ENCODE measurements at regions not wholly inside any gene's neighbourhood (a gene's known extent, or its start where the extent isn't known, plus 50 kb on each side); places are given as distances from the start of the nearest gene placed in this dataset.

DNA sequence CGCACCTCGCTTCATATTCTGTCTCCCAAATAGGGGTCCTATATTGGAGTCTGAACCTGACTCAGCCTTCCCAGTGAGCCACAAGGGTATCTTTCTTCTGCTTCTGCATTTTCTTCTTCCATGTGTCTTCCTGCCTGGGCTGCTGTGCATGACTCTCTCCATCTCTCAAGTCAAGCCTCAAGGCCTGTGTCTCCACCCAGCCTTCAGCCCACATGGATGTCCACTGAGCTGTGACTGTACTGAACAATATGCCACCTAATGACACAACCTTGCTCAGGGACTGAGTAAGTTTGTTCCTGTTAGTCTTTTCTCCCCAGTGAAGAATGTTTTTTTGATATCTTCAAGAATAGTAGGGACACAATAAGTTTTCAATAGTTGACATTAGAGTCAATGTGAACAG lies 162.7 kb upstream of the TBX20 start:
- H3K4me3 ChIP-seq (ENCODE audit: insufficient read depth, low read length, poor library complexity, severe bottlenecking): no peak overlapping the region
- H3K79me2 ChIP-seq (ENCODE audit: insufficient read depth, low read length): no peaks in the 10 kb centered on the region
- TF ChIP-seq, protein P1, sequence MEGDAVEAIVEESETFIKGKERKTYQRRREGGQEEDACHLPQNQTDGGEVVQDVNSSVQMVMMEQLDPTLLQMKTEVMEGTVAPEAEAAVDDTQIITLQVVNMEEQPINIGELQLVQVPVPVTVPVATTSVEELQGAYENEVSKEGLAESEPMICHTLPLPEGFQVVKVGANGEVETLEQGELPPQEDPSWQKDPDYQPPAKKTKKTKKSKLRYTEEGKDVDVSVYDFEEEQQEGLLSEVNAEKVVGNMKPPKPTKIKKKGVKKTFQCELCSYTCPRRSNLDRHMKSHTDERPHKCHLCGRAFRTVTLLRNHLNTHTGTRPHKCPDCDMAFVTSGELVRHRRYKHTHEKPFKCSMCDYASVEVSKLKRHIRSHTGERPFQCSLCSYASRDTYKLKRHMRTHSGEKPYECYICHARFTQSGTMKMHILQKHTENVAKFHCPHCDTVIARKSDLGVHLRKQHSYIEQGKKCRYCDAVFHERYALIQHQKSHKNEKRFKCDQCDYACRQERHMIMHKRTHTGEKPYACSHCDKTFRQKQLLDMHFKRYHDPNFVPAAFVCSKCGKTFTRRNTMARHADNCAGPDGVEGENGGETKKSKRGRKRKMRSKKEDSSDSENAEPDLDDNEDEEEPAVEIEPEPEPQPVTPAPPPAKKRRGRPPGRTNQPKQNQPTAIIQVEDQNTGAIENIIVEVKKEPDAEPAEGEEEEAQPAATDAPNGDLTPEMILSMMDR (IDR thresholded peaks at IDR 0.05; ENCODE audit: insufficient read depth, low read length, poor library complexity, severe bottlenecking): no peak
- no peak for TF ChIP-seq EZH2phosphoT487 (conservative IDR thresholded peaks at IDR 0.05; ENCODE audit: low read length)
- no peaks in the 10 kb centered on the region for H4K20me1 ChIP-seq (ENCODE audit: low read depth, low read length)
- H3F3A ChIP-seq (ENCODE audit: insufficient read depth): no peaks in the 10 kb centered on the region
- H3K4me2 ChIP-seq (ENCODE audit: low read depth, low read length, poor library complexity, severe bottlenecking): no peak overlapping the region
- H3K9ac ChIP-seq (ENCODE audit: low read length): no peak overlapping the region
- no peak overlapping the region for H3K27ac ChIP-seq (ENCODE audit: low read depth, low read length)
- H3K27me3 ChIP-seq (ENCODE audit: low read length): no peaks in the 10 kb centered on the region
- no peaks in the 10 kb centered on the region for H3K9me2 ChIP-seq (replicated peaks; ENCODE audit: insufficient read depth, low read length)
- H3K9me3 ChIP-seq (ENCODE audit: insufficient read depth, low read length): no peaks in the 10 kb centered on the region
- no peaks in the 10 kb centered on the region for H3K36me3 ChIP-seq (ENCODE audit: low read length)
- no peak overlapping the region for H2AFZ ChIP-seq (ENCODE audit: low read depth, low read length, severe bottlenecking)

DNA sequence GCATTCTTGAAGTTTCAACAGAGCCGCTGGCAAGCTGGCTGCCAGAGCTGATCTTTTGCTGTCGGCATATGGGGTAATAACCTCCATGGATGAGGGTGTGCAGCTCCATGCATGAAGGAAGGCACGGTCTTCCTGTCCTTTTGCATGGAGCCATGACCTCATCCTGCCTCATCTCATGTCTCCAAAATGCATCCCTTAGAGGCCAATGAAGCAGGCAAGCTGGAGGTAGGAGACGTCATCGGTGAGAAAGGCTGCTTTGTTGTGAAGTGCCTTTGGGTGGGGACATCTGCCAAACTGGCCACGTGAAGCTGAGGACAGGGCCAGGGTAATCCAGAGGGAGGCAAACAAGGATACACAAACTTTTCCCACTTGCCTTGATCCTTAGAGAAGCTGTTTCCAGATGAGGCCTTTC lies 161.5 kb upstream of the TBX20 start:
- no peak overlapping the region for H3K4me3 ChIP-seq (ENCODE audit: insufficient read depth, low read length, poor library complexity, severe bottlenecking)
- no peaks in the 10 kb centered on the region for H4K20me1 ChIP-seq (ENCODE audit: low read depth, low read length)
- no peak overlapping the region for H3K27ac ChIP-seq (ENCODE audit: low read depth, low read length)
- TF ChIP-seq, protein P1 (IDR thresholded peaks at IDR 0.05; ENCODE audit: insufficient read depth, low read length, poor library complexity, severe bottlenecking): no peak
- TF ChIP-seq EZH2phosphoT487 (conservative IDR thresholded peaks at IDR 0.05; ENCODE audit: low read length): no peak
- no peak overlapping the region for H2AFZ ChIP-seq (ENCODE audit: low read depth, low read length, severe bottlenecking)
- no peaks in the 10 kb centered on the region for H3K9me2 ChIP-seq (replicated peaks; ENCODE audit: insufficient read depth, low read length)
- H3K9me3 ChIP-seq (ENCODE audit: insufficient read depth, low read length): no peaks in the 10 kb centered on the region
- no peak overlapping the region for H3K9ac ChIP-seq (ENCODE audit: low read length)
- no peaks in the 10 kb centered on the region for H3F3A ChIP-seq (ENCODE audit: insufficient read depth)
- no peak overlapping the region for H3K4me2 ChIP-seq (ENCODE audit: low read depth, low read length, poor library complexity, severe bottlenecking)
- no peaks in the 10 kb centered on the region for H3K27me3 ChIP-seq (ENCODE audit: low read length)
- H3K79me2 ChIP-seq (ENCODE audit: insufficient read depth, low read length): no peaks in the 10 kb centered on the region
- no peaks in the 10 kb centered on the region for H3K36me3 ChIP-seq (ENCODE audit: low read length)

DNA sequence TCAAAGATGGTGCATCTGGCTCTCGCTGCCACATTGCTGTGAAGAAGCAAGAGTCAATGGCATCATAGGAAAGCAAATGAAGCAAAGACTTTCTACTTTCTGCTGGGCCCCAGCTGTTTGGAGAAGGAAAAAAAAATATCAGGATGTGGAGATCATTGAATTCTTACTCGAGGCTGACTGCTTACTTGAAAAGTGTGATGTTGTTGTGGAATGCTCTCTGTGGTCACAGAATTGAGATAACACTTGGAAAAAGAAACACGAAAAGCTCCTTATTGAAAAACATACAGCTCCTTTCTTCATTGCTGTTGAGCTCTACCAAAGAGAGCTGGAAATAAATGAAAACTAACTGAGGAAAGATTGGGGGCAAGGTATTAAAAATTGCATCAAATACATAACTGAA lies 157.4 kb upstream of the TBX20 start:
- no peaks in the 10 kb centered on the region for H4K20me1 ChIP-seq (ENCODE audit: low read depth, low read length)
- no peaks in the 10 kb centered on the region for H3K36me3 ChIP-seq (ENCODE audit: low read length)
- H3K9me2 ChIP-seq (replicated peaks; ENCODE audit: insufficient read depth, low read length): no peaks in the 10 kb centered on the region
- H3F3A ChIP-seq (ENCODE audit: insufficient read depth): no peaks in the 10 kb centered on the region
- no peak overlapping the region for H3K9ac ChIP-seq (ENCODE audit: low read length)
- no peak overlapping the region for H3K4me2 ChIP-seq (ENCODE audit: low read depth, low read length, poor library complexity, severe bottlenecking)
- H2AFZ ChIP-seq (ENCODE audit: low read depth, low read length, severe bottlenecking): no peak overlapping the region
- TF ChIP-seq, protein P1 (IDR thresholded peaks at IDR 0.05; ENCODE audit: insufficient read depth, low read length, poor library complexity, severe bottlenecking): no peak
- no peak for TF ChIP-seq EZH2phosphoT487 (conservative IDR thresholded peaks at IDR 0.05; ENCODE audit: low read length)
- H3K4me3 ChIP-seq (ENCODE audit: insufficient read depth, low read length, poor library complexity, severe bottlenecking): no peak overlapping the region
- no peaks in the 10 kb centered on the region for H3K79me2 ChIP-seq (ENCODE audit: insufficient read depth, low read length)
- H3K9me3 ChIP-seq (ENCODE audit: insufficient read depth, low read length): no peaks in the 10 kb centered on the region
- no peak overlapping the region for H3K27ac ChIP-seq (ENCODE audit: low read depth, low read length)
- no peaks in the 10 kb centered on the region for H3K27me3 ChIP-seq (ENCODE audit: low read length)

All from SU-DHL-6 (cell line).